NCI-H146 treated with DMSO at 0.1 percent for 48 hours (cell line): ENCODE measurements at regions not wholly inside any gene's neighbourhood (a gene's known extent, or its start where the extent isn't known, plus 50 kb on each side); places are given as distances from the start of the nearest gene placed in this dataset.
"Not testable (repeated sequence)": the region's sequence is repeated elsewhere in the genome, so short reads cannot be mapped to it uniquely, and the experiment has no call there.

ENCODE experiments used
- DNase-seq: peaks from one replicate; lab custom pipeline; 2025; ENCODE audit not compliant: unreplicated experiment; lab: John Stamatoyannopoulos, UW

DNA sequence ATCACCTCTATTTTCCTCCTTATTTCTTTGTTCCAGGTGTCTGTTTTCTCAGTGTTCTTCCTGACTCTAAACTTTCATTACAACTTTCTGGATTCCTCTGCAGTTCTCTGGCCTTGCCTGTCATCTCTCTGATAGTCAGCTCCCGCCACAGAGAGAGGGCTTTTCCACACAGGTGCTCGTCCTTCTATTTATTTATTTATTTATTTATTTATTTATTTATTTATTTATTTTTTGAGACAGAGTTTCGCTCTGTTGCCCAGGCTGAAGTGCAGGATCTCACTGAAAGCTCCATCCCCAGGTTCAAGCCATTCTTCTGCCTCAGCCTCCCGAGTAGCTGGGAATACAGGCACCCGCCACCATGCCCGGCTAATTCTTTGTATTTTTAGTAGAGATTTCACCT is 554.5 kb downstream of the RPS29 start:
- DNase-seq = not testable (repeated sequence)

DNA sequence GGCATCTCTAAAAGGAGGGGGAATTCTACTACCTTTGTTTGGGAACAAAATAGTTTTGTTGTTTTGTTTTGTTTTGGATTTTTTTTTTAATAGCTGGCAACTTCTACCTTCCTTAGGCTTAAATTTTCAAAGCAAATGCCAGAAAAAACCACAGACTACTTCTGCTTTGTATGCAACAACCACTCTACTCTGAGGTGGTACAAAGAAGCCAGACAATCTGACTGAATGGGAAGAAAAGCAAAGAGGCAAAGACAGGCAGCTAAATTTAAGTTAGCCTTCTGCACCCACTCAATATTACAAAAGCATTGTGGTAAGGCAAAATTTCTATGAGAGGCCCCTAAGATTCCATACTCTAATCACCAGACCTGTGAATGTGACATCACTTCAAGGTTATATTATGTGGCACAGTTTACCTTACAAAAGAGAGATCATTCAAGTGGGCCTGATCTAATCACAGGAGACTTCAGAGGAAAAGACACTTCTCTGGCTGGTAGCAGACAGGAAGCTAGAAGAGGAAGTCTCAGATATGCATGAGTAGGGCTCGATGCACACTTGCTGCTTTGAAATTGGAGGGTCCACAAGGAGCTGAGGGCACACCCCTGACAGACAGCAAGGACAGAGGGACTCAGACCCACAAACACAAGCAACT is 566.6 kb downstream of the RPS29 start:
- DNase-seq = no peak

DNA sequence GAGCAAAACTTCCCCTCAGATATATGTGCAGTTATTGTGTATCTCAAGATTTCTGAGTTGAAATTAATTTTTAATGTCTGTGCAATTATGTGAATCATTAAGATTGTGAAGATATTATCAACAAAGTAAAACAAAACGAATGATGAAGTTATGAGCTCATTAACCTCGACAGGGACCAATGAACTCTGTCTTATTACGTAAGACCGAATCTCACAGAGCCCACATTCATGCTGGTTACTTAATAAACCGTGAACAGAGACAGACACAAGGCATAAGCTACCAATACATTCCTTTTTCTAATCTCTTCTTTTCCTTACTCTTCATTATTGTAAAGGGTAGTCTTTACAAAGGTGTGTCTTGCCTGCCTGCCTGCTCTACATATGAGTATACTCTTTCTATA is 568.7 kb downstream of the RPS29 start:
- DNase-seq = no peak

DNA sequence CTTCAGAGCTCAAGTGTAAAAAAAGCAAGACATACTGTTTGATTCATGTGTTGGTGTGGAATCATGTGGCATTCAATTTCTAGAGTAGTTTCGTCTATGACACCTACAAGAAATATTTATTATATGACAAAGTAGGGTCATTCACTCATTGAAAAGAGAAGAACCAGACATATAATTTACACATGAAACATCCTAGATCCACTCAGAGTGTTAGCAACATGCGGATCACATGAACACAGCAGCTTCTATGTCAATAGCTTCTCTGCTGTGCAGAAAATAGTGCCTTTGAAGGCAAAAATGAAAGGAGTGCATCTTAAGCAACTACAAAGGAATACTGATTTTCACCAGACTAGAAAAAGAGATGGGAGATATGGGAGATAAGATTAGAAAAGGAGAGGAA is 569.8 kb downstream of the RPS29 start:
- DNase-seq = no peak

DNA sequence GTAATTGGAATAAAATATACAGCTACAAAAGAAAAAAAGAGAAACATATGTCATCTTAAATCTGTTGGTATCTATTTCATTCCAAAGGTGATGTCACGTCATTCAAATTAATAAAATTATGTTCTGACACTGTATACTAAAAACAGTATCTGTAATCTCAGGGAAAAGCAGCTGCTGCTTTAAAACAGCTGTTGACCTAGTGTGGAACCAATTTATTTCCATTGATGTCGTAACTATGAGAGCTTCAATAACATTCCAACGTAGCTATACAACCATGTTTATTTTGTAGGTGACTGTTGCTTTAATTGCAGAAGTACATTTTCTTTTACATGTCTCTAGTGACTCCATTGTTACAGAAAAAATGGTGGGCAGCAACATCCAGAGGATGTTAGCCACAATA is 571.7 kb downstream of the RPS29 start:
- DNase-seq = no peak

DNA sequence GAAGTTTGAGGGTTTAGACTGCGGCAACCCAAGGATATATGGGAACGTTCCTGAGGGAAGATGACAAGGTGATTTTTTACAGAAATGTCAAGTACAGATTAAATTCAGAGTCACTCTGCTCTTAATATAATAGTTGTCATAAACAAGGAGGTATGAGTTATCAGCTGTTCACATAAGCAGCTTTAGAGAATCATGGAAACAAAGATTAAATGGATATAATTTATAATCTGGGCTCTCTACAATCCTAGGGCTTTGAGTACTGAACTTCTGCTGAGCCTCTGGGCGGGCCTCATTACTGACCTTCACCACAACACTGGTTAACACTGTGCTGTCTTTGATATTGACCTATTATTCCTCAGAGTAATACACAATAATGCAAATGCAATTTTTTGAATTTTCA is 577.8 kb downstream of the RPS29 start:
- DNase-seq = no peak

DNA sequence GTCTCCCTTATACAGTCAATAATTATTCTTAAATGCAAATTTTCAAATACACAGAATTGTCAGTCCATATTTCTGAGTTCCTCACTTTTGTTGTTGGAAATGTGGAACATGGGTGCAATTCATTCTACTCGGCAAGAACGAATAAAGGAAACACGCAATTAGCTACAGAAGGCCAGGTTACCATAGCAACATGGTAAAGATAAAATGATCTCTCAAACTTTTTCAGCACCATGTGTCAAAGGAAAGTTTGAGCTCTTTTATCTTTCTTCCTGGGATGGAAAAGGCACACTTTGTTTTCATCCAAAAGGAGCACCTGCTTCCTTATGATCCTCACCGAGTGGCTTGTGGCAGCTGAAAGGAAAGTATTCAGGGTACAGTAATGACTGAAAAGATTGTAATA is 595.0 kb downstream of the RPS29 start:
- DNase-seq = no peak

DNA sequence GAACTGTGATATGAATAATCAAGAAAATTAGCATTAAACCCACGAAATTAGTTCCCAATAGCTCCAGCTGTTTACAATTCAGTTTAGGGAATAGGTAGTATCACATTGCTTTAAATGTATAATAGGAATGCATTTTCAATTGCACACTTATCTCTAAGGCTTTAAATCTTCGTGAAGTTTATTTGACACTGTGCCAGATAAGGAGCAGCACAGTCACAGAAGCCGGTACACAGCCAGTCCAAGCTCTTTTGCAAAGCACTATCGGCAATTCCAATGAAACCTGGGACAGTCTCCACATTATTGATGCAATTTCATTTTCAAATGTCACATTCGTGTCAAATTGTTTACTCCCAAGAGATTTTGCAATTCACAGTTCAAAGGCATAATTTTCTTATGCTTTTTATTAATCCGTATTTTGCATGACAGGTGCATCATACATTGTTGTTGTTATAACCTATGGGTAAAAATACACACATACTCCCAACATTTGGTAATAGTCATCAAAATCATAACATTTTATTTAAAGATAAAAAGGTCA is 602.8 kb downstream of the RPS29 start:
- no peak for DNase-seq

DNA sequence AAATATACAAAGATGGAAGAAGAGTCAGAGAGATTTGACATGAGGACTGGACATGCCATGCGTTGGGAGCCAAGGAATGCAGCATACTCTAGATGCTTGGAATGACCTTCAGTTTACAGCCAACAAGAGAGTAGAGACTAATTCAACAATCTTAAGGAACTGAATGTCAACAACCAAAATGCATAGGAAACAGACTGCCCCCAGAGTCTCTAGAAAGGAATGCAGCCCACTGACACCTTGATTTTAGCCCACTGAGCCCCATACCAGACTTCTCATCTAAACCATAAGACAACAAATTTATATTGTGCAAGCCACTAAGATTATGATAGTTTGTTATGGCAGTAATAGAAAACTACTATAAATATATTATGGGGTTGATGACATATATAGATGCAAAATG is 611.2 kb downstream of the RPS29 start:
- DNase-seq = no peak

DNA sequence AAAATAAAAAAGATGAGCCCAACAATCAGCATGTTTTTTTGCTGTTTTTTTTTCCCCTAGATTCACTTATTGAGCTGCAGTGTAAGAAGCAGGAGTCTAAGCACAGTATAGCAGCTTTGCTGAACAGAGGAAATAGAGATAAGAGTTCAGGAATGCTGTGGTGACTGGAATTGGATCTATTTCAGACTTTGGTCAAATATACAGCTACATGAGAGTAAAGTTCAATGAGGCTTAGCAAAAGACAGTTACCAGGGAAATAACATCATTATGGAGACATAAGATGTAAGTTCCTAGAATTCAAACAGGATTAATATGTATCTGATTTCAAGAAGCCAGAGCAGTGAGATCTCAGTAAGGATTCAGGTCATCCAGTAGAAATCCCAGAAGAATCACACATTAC is 613.0 kb downstream of the RPS29 start:
- no peak for DNase-seq

DNA sequence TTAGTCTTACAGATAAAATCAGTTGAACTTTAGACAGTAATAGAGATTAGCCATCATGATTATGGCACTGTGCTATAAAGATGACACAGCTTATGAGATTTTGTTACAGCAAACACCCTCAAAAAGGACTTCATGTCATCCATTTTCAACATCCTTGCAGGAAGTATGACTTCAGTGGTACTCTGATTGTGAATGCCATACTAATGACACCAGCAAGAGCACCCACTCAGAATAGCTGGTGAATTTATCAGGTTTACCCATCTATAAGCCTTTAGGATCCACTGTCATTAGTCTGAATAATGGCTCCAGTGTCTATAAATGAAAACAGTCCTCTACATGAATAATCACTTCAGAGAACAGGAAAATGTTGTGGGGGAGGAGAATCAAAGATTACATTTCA is 615.2 kb downstream of the RPS29 start:
- DNase-seq = no peak

DNA sequence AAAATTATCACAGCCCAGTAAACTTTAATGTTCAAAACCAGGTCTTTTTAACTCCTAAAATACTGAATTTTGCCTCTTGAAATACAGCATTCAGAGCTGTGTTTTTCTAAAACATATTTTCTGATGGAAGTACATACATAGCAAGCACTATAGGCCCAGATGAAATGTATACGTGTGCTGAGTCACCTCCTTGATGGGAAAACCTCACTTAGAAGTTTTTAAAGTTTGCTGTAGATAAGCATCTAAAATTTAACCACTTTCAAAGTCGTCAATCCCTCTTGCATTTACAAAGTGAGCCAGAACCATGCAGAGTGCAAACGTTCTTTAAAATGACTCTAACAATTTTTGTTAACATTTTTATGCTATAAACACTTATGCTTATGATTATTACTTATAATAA is 618.8 kb downstream of the RPS29 start:
- DNase-seq = no peak

DNA sequence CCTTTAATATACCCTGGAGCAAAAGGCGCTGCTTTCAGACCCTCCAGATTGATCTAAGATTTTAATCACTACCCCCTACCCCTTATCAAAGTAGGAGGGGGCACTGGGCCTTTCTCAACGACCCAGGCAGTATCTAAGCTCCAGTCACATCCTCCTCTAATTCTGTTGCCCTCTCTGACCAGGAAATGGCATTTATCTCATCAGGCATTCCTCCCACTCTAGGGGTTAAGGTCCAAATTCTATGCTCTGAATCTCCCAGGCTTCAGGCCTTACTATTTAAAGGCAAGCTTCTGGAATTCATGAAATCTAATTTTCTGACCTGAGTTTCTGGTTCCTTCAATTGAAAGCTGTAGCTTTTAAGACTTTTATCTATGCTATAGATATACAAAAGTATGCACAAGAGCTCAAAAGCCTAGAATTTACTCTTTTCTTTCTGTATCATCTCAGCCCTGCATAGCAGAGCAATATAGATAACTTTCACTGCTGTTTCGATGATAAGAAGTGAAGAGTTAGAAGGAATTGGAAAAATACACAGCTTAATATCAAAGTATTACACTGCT is 622.9 kb downstream of the RPS29 start:
- no peak for DNase-seq

DNA sequence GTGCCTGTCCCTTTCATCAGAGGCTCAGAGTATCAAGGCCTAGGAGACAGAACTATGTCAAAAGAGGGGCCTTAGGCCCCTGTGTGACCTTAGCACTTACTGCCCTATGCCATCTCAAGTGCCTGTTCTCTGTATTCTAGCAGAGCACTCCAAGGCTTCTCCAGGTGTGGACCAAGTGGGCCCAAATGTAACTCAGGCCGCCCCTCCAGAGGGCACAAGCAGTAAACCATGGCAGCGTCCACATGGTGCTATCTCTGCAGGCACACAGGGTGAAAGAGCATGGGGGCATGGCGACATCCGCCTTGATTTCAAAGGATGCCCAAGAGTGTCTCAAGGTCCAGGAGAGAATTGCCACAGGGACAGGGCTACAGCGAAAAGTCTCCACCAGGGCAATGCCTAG is 628.7 kb downstream of the RPS29 start:
- DNase-seq = no peak

DNA sequence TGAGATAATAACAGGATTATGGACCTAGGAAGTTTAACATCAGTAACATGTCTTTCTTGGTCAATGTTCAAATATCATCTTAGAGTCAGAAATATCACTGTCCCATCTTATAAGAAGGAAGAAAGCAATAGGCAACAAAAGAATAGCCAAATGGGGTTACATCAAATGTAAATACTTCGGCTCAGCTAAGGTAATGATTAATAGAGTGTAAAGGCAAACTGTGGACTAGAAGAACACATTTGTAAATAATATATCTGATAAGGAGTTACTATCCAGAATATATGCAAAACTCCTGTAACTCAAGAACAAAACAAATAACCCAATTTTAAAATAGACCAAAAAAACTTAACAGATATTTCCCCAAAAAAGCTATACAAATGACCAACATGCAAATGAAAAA is 630.3 kb downstream of the RPS29 start:
- no peak for DNase-seq

DNA sequence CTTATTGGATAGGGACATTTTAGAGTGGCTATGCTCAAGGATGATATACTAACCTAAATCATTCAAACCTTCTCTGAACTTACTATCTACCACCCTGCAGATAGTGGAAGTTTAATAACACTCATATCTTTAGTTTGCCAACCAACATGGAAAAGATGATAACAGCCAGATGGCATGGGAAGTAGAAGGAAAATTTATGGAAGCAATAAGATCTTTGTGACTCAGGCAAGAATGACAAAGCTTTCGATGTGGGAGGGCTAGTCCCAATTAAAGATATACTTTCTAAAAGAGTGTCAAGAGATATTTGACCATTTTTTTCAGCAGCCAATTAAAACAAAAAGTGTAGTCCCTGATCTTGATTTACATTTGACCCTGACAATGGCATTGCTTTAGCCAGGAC is 631.7 kb downstream of the RPS29 start:
- no peak for DNase-seq

DNA sequence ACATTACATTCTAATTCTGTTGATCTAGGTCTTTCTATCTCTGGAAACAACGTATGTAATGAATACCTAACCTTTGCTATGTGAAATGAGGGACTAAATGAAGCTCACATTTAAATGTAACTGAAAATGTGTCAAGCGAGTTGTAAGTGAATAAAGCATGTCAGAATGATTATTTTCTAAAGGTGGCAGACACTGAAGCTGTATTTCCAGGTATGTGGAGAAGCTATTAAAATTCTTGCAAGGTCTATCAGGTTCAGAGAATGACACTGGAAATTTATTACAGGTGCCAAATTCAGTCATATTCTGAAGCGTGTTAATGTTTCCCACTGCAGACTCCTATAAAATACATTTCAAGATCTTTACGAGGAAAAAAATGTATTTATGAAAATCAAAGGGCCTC is 641.4 kb downstream of the RPS29 start:
- DNase-seq = no peak

DNA sequence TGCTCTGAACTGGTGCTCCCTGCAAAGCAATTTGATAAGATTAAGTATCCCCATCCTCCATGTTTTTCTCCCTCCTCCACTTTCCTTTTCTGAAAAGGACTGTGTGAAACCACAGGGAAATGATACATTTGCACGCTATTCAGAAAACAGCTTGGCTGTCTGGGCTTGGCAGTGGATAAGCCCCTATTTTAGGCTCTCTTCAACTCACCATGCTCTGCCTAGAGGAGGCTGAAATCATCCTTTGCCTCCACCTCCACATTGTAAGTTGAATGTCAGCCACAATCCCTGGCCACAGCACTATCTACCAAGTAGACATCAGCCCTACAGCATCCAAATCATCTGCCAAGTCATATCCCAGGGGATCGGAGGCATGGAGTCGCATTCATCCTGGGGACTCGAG is 642.3 kb downstream of the RPS29 start:
- DNase-seq = no peak

DNA sequence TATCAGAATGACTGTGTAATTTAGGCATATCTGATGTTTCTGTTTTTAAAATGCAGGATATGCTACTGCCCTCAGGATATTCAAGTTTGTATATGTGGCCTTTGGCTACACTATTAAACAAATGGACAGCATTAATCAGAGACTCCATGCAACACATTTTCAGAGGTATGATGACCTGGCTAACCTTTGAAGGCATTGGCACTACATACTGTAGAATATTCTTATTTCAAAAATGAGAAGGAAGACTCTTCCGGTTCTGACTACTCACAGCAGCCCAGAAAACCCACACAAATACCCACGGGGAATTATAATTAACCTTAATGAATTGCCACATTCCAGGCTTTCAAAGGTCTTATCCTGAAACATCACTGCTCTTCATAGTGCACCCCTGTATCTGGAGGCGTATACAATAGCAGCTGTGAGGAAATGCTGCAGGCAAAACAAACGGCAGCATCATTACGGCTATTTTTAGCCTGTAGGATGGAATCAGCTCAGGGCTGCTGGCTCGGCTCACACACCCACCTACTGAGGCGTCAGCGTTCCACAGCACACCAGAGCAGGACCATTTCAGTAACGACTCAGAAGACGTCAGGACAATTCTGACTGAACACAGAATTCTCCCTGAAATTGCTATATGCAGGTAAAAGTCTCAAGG is 648.5 kb downstream of the RPS29 start:
- DNase-seq = no peak

DNA sequence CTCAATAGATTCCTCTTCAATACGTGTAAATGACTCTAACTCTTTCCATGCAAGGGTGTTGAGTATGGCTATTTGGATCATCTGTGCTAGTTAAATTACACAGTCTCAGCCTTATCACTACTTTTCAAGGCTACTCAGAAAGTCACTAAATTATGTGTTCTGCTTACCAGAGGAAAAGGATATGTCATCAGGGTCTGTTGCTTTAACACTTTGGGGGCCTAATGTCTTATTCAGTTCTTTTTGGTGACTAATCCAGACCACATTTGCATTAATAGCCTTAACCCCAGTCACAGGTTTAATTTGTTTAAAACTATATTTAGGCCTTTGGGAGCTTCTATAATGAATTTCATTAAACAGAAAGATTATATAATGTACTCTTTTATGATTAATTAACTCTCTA is 649.3 kb downstream of the RPS29 start:
- no peak for DNase-seq

DNA sequence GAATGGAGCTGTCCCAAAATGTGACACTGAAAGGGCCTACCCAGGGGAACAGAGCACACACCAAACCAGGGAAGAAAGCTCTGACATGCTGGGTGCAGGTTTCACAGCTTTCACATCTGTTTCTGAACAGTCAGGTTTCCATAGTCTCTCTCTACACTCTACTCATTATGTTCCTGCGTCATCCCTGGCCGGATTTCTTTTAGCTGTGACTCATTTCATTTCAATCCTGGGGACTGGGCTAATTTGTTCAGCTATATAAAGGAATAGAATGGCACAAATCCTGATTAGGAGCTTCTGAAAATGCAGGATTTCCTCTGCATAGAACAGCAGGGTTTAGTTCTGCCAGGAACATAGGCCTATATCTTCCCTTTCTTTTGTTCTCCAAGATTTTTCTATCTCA is 649.8 kb downstream of the RPS29 start:
- no peak for DNase-seq

DNA sequence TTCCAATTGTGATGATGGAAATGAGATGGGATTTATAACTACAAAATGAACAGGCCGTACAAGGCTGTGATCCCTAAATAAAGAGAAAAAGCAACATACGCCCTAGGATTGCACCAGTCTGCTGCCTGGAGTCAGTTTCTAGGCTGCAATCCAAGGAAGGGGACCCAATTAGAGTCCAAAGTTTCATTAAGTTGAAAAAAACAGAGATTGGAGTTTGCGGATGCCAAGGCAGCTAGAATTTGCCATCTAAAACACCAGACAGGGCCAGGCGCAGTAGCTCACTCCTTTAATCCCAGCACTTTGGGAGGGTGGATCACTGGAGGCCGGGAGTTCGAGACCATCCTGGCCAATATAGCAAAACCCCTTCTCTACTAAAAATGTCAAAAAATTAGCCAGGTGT is 661.0 kb downstream of the RPS29 start:
- no peak for DNase-seq

DNA sequence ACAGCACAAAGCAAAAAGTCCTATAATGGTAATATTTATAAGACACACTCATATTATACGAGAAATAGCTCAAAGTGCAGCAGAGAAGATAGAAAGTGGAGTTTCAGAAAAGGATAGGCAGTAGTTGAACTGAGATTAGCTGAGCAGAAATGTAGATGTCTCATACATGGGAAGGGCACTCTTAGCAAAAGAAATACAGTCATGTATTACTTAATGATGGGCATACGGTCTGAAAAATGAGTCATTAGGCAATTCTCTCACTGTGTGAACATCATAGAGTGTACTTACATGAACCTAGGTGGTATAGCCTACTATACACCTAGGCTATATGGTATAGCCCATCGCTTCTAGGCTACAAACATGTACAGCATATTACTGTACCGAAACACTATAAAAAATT is 671.3 kb downstream of the RPS29 start:
- DNase-seq = no peak
